H1 (cell line): ENCODE measurements at regions not wholly inside any gene's neighbourhood (a gene's known extent, or its start where the extent isn't known, plus 50 kb on each side); places are given as distances from the start of the nearest gene placed in this dataset.
"Not testable (repeated sequence)": the region's sequence is repeated elsewhere in the genome, so short reads cannot be mapped to it uniquely, and the experiment has no call there.

Experiments
- CHD2 ChIP-seq: IDR thresholded peaks from 2 replicates; pipeline ENCODE4 v1.6.1; 2012; ENCODE audit warnings: low read length, improper control_type of control experiment
- EZH2 ChIP-seq: fragments of 200-600 bp; sonication (generic); IDR thresholded peaks from 2 replicates; pipeline ENCODE4 v1.7.1; 2012; ENCODE audit warnings: low read depth, mild to moderate bottlenecking, moderate library complexity, low read length, inconsistent platforms; ENCODE audit not compliant: severe bottlenecking
- HDAC6 ChIP-seq: IDR thresholded peaks from one replicate; pipeline ENCODE4 v1.7.1; 2012; ENCODE audit warnings: low read depth, mild to moderate bottlenecking, inconsistent platforms, low read length, moderate library complexity
- KDM5A ChIP-seq: fragments of 200-600 bp; IDR thresholded peaks from 2 replicates; pipeline ENCODE4 v1.7.1; 2012; ENCODE audit warnings: mild to moderate bottlenecking, low read length, inconsistent platforms, mixed read lengths
- MAX ChIP-seq: IDR thresholded peaks from 2 replicates; pipeline ENCODE4 v1.6.1; 2012; ENCODE audit warnings: inconsistent platforms
- POLR2AphosphoS5 ChIP-seq: IDR thresholded peaks from 2 replicates; pipeline ENCODE4 v1.6.1; 2011; ENCODE audit warnings: low read depth, low read length
- RAD21 ChIP-seq, 2 experiments: IDR thresholded peaks in 1 of 2; conservative IDR thresholded peaks in 1 of 2; 2 replicates each; pipeline ENCODE4 v1.6.1; 2011; ENCODE audit warnings: low read depth in 2 of 2, low read length in 2 of 2, improper control_type of control experiment in 1 of 2, inconsistent platforms in 1 of 2, mild to moderate bottlenecking in 1 of 2, moderate library complexity in 1 of 2
- TF ChIP-seq, protein P1 (sequence below), 3 experiments: IDR thresholded peaks; 1 replicate in 2 of 3; 2 replicates in 1 of 3; pipeline versions ENCODE4 v1.5.1 to v1.6.1; 2011; ENCODE audit warnings: low read length in 3 of 3, mild to moderate bottlenecking in 3 of 3, inconsistent platforms in 2 of 3, low read depth in 1 of 3, moderate library complexity in 1 of 3; ENCODE audit not compliant: insufficient read depth in 1 of 3; ENCODE audit errors: control extremely low read depth in 1 of 3

DNA sequence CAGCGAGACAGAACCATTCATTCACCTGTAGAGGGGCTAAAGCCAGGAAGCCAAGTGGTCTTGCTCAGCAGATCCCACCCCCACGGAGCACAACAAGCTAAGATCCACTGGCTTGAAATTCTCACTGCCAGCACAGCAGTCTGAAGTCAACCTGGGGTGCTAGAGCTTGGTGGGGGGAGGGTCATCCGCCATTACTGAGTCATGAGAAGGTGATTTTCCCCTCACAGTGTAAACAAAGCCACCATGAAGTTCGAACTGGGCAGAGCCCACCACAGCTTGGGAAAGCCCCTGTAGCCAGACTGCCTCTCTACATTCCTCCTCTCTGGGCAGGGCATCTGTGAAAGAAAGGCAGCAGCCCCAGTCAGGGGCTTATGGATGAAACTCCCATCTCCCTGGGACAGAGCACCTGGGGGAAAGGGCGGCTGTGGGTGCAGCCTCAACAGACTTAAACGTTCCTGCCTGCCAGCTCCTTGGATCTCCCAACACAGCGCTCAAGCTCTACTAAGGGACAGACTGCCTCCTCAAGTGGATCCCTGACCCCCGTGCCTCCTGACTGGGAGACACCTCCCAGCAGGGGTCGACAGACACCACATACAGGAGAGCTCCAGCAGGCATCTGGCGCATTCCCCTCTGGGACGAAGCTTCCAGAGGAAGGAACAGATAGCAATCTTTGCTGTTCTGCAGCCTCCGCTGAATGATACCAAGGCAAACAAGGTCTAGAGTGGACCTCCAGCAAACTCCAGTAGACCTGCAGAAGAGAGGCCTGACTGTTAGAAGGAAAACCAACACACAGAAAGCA is 179.0 kb upstream of the KLF7 start:
- TF ChIP-seq EZH2, MAX, POLR2AphosphoS5, KDM5A, CHD2, HDAC6: not testable (repeated sequence)
- TF ChIP-seq, protein P1, sequence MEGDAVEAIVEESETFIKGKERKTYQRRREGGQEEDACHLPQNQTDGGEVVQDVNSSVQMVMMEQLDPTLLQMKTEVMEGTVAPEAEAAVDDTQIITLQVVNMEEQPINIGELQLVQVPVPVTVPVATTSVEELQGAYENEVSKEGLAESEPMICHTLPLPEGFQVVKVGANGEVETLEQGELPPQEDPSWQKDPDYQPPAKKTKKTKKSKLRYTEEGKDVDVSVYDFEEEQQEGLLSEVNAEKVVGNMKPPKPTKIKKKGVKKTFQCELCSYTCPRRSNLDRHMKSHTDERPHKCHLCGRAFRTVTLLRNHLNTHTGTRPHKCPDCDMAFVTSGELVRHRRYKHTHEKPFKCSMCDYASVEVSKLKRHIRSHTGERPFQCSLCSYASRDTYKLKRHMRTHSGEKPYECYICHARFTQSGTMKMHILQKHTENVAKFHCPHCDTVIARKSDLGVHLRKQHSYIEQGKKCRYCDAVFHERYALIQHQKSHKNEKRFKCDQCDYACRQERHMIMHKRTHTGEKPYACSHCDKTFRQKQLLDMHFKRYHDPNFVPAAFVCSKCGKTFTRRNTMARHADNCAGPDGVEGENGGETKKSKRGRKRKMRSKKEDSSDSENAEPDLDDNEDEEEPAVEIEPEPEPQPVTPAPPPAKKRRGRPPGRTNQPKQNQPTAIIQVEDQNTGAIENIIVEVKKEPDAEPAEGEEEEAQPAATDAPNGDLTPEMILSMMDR (IDR thresholded peaks at IDR 0.05; ENCODE audit: control extremely low read depth in 1 of 3, insufficient read depth in 1 of 3, low read depth in 1 of 3, low read length in 3 of 3): not testable (repeated sequence)
- peak; percentile 17 to 33; a peak in 3 of 4 replicates for TF ChIP-seq RAD21 (IDR thresholded peaks at IDR 0.05 in 1 of 2, conservative IDR thresholded peaks at IDR 0.05 in 1 of 2; ENCODE audit: low read depth in 2 of 2, low read length in 2 of 2)
